LoVo (cell line): ENCODE measurements at regions not wholly inside any gene's neighbourhood (a gene's known extent, or its start where the extent isn't known, plus 50 kb on each side); places are given as distances from the start of the nearest gene placed in this dataset.

Source experiments
- DNase-seq: peaks from one replicate; pipeline ENCODE4 v3.0.0-alpha.2; 2016; ENCODE audit warnings: low spot score

DNA sequence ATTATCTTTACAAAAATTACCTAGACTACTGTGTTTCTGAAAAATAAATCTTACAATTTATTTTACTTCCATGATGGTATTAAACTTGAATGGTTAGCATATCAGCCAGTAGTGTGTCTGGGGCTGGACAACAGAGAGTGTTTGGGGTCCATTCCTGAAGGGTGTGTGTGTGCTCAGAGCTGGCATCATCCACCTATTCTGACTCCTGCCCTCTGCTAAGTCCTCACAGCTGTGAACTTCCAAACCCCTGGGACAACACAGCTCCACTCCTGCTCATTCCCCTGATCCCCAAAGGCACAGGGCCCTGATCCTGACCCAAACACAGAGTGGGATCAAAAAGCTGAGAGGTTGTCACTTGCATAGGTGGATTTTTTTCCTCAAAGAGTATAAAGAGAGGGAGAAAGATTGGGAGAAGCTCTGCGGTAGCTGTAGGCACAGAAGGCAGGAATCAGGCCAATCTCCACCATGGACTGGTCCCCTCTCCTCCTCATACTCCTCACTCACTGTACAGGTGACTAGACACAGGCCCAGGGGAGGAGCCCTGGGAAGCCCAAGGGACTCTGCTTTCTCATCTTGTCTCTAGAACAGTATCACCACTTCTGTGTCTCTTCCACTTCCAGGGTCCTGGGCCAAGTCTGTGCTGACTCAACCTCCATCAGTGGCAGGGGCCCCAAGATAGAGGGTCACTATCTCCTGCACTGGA lies 55.7 kb upstream of the TOP3B start:
- no peak for DNase-seq

DNA sequence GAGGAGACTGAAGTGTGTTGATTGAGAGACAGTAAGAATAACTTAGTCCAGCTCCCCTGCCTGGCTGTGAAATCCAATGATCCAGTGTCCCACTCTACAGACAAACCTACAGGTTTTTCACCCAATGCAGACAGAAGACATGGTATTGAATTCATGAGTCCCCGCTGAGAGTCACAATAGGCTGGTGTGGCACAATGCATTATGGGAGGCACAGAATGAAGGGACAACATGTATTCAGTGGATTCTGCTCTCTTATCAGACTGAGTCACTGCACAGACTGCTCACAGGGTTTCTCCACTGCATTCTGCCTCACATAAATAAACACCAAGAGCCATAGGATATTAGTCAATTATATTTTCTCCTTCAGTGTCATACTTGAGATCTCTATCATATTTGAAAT lies 55.2 kb upstream of the TOP3B start:
- no peak for DNase-seq

DNA sequence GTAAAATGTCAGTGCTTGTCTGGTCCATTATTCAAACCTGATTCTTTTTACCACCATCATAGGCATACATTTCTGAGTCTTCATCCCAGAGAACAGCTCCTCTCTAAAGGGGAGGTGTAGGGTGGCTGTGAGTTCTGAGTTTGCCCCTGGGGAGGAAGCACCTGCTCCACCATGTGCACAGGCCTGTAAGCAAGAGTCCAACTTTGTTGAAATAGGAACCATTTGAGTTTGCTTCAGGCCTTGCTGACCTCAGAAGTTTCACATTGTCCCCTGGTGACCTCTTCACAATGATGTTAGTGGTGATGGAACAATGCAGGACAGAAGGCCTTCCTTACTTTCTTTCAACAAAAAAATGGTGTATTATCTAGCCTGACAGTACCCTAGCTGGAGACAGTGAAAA lies 54.6 kb upstream of the TOP3B start:
- DNase-seq, result no peak

DNA sequence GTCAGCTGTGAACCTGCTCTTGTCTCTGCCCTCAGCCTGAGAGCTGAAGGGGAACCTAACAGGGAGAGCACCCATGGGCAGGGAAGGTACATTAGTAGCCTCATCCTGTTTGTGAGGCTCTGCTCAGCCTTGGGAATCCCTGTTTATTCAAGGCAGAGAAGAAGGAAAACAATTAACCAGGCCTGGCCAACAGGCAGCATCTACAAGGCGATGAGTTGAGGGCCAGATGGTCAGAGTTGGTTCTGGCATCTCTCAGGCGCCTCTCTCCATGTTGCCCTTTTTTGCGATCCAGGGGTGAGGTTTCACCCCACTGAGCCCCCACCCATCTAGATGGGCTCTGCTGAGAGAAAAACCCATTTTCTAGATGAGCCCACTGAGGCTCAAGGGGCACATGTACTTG lies 54.0 kb upstream of the TOP3B start:
- no peak for DNase-seq

DNA sequence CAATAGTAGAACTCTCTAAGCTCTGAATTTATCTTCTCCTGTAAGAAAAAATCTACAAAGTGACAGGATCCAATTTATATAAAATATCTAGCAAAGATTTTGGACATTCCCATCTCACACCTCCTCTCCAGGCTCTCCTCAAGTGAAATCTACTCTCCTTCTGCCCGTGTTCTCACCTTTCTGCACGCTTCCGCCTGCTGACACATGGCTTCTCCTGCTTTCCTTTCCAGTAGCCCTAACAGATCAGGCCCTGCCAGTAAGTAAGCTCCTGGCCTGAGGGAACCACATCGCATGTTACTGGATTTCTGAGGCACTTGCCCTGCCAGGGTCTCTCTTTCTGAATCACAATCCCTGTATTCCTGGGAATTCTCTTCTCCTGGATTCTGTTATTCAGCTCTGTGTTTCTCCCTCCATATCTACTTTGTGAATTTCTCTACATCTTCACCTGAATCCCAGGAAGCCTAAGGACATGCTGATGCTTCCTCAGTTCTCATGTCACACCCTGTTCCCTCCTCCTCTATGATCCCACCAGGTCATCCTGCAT lies 53.3 kb upstream of the TOP3B start:
- DNase-seq, result no peak

DNA sequence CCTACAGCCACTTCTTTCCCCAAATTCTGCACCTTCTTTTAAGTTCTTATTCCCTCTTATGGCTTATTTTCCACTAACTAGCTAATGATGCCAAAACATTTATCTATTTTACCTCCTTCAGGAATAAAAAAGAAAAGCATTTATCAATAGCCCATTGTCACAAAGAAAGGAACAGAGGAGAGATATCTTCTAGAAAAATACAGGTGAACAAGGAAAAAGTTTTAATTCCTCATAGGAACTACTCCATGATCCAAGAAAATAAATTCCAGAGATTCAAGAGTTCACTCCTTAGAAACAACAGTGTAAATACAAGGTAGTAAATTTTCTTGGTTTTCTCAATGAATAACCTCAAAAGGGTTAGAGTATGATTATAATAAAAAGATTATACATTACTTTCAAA lies 52.6 kb upstream of the TOP3B start:
- no peak for DNase-seq

DNA sequence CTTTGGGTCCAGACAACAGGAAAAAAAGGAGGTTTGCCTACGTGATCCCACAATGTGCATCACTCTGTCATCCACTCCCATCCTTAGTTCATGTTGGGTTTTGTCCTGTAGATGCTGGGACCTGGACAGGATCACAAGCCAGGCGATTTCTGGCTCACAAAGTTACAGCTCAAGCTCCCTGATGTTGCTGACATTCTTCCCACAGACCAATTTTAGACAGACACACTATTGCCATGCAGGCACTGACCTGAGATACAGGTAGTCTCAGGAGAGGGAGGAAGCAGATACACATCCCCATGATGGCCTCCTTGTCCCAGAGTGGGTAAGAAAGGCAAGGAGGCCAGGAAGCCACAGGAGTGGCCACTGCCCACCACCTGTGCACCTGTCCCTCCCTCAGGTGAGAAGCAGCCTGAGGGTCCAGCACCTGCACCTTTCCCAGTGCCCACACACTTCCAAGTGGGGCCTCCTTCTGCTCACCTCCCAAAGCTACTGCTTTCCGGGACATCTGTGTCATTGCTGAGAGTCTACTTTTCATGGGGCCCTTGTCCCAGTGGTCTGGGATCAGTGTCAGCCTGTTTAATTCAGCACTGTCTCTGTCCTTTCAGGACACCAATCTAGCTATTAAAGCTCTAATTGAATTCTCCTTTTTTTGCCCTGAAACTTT lies 52.0 kb upstream of the TOP3B start:
- DNase-seq, result no peak

DNA sequence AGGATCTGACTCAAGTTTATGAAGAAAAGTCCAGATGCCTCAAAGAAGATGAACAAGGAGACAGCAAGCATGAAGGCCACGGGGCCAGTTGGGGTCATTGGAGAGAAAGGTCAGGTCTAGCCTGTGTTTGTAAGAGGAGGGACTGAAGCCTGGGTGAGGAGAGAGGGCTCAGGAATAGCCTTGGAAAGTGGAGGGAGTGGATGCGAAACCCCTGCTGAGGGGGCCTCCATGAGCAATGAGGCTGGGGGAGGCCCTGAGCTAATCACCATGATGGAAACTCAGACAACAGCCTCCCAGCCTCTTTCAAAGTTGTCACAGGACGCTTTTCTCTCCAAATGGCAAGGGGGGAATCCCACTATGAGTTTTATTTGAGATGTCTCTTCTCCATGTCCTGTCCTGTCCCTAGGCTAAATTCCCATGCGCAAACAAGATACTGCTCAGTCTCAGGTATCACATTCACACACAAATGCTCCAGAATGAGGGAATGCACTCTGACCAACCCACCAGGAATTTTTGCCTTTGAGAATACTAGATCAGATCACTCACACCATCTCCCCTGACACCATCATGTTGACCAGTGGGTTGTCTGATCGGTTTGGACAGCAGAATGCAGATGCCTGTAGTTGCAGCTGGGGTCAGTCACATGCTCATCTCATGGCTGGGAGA lies 51.3 kb upstream of the TOP3B start:
- no peak for DNase-seq

DNA sequence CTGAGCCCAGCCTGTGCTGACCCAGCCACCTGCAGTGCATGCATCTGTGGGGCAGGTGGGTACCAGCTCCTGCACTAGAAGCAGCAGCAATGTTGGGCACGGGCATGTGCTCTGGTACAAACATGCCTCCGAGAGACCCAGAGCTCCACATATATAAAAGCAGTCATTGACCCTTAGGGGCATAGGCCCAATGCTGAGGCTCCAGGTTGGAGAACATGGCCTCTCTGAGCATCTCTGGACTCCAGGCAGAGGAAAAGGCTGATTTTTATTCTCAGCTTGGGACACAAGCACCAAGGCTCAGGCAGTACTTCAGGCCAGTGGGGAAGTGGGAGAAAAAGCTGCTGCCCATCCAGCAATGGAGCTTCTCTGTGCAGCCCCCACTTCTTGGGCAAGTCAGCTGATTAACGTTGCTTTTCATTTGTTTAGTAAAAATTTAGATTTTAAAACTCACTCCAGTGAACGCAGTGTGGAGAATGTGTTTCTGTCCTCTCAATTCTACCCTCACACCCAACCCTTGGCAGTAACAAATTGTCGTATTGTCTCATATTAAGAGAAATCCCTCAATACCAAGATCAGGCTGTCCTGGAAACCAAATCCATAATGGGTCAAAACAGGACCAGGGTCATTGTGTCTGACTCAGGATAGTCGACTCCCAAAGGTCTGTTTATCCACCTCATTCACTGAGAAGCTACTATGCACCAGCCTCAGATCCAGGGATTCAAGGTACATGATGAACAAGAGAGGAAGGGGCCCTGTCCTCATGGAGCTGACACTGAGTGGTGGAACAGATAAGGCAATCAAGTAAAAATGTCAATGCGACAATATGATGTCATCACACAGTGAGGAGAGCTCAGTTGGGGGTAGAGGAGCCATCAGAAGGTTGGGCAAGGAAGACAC lies 50.6 kb upstream of the TOP3B start:
- DNase-seq, result no peak

DNA sequence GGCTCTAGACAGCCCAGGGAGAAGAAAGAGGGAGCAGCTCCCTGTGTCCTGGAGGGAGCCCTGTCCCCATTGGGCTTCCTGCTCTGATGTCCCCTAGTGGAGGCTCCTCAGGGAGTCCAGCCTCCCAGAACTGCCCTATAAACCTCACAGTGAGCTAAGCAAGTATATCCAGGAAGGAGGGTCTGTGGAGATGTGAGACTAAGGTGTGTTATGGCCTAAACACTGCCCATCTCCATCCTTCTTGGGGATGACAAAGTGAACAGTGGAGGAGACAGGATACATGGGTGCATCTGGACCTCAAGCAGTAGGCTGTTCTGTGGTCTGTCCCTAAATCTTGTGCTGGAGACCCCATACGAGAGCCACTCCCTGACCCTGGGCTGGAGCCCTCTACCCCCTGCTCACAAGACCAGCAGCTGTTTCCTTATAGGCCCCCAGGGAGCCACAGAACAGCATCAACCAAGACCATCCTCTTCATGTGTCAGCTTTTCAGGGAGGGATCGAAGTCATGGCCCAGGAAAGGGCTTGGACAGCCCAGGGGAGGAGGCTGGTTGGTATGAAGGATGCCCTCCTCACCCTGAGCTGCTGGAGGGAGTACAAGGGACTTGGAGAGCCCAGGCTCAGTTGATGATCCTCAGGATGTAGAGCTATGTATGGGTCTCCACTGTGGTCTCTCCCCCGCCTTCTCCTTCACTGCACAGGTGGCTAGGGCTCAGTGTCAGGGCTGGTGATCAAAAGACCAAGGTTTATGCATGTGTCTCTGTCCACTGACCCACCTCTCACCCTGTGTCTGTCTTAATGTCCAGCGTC lies 49.7 kb upstream of the TOP3B start:
- no peak for DNase-seq
